ENCODE measurements at regions not wholly inside any gene's neighbourhood (a gene's known extent, or its start where the extent isn't known, plus 50 kb on each side); places are given as distances from the start of the nearest gene placed in this dataset.

DNA sequence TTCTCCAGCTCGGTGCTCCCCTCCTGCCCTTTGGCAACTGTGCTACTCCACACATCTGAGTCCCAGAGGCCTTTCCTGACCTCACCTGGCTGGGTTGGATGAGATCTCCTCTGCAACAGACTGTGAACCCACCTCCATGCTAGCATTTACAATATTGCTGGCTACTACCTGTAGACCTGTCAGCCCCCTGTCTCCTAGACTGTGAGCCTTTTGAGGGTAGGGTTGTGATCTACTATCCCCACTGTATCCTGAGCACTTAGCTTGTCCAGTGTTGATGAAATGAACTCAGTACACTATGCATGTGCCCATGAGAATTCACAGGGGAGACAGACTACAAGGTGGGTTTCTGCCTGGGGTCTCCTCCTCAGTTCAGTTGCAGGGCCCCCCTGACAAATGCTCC lies 70.1 kb downstream of the C1QL2 start:
- TF ChIP-seq, protein P1, sequence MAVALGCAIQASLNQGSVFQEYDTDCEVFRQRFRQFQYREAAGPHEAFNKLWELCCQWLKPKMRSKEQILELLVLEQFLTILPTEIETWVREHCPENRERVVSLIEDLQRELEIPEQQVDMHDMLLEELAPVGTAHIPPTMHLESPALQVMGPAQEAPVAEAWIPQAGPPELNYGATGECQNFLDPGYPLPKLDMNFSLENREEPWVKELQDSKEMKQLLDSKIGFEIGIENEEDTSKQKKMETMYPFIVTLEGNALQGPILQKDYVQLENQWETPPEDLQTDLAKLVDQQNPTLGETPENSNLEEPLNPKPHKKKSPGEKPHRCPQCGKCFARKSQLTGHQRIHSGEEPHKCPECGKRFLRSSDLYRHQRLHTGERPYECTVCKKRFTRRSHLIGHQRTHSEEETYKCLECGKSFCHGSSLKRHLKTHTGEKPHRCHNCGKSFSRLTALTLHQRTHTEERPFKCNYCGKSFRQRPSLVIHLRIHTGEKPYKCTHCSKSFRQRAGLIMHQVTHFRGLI (tag by site-specific recombination; IDR thresholded peaks at IDR 0.05), result no peak
- TF ChIP-seq ZBTB1 (tag by site-specific recombination; IDR thresholded peaks at IDR 0.05), result no peak
- TF ChIP-seq, protein P2, sequence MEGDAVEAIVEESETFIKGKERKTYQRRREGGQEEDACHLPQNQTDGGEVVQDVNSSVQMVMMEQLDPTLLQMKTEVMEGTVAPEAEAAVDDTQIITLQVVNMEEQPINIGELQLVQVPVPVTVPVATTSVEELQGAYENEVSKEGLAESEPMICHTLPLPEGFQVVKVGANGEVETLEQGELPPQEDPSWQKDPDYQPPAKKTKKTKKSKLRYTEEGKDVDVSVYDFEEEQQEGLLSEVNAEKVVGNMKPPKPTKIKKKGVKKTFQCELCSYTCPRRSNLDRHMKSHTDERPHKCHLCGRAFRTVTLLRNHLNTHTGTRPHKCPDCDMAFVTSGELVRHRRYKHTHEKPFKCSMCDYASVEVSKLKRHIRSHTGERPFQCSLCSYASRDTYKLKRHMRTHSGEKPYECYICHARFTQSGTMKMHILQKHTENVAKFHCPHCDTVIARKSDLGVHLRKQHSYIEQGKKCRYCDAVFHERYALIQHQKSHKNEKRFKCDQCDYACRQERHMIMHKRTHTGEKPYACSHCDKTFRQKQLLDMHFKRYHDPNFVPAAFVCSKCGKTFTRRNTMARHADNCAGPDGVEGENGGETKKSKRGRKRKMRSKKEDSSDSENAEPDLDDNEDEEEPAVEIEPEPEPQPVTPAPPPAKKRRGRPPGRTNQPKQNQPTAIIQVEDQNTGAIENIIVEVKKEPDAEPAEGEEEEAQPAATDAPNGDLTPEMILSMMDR (tag by site-specific recombination; IDR thresholded peaks at IDR 0.05), result no peak

Data from HEK293 (cell line).